ENCODE measurements at regions not wholly inside any gene's neighbourhood (a gene's known extent, or its start where the extent isn't known, plus 50 kb on each side); places are given as distances from the start of the nearest gene placed in this dataset.
A peak's percentile ranks its signal among the peaks of the same experiment; 100 is the strongest.

GRCh38 chr20:22465622-22466446 lies 118.5 kb downstream of the FOXA2 start:
- peak in 1 of 2 experiments; percentile 54 for DNase-seq
- no peaks in the 10 kb centered on the region for H3K79me2 ChIP-seq (ENCODE audit: low read depth)
- H3K27ac ChIP-seq: no peak overlapping the region
- H3K4me1 ChIP-seq (replicated peaks; ENCODE audit: insufficient read depth): peaks cover 52% of the 10 kb centered on the region
- intact Hi-C loops (cut with micrococcal nuclease; ENCODE audit: unreplicated experiment): no loop called here
- no peaks in the 10 kb centered on the region for H3K36me3 ChIP-seq (ENCODE audit: low read depth)
- no peak overlapping the region for H3K4me3 ChIP-seq
- TF ChIP-seq, protein P1, sequence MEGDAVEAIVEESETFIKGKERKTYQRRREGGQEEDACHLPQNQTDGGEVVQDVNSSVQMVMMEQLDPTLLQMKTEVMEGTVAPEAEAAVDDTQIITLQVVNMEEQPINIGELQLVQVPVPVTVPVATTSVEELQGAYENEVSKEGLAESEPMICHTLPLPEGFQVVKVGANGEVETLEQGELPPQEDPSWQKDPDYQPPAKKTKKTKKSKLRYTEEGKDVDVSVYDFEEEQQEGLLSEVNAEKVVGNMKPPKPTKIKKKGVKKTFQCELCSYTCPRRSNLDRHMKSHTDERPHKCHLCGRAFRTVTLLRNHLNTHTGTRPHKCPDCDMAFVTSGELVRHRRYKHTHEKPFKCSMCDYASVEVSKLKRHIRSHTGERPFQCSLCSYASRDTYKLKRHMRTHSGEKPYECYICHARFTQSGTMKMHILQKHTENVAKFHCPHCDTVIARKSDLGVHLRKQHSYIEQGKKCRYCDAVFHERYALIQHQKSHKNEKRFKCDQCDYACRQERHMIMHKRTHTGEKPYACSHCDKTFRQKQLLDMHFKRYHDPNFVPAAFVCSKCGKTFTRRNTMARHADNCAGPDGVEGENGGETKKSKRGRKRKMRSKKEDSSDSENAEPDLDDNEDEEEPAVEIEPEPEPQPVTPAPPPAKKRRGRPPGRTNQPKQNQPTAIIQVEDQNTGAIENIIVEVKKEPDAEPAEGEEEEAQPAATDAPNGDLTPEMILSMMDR (conservative IDR thresholded peaks at IDR 0.05): no peak
- TF ChIP-seq EZH2 (IDR thresholded peaks at IDR 0.05; ENCODE audit: low read depth): no peak
- H4K20me1 ChIP-seq (ENCODE audit: insufficient read depth): no peaks in the 10 kb centered on the region
- peaks cover 5% of the 10 kb centered on the region; the same call in 1 of the 2 replicates for H3K9me3 ChIP-seq (ENCODE audit: insufficient read depth, low read depth)
- ChIA-PET CTCF (no interaction called here), POLR2A (ENCODE audit: unreplicated experiment) (no interaction called here)
- H2AFZ ChIP-seq: no peak overlapping the region
- no peaks in the 10 kb centered on the region for H3K9me2 ChIP-seq (ENCODE audit: insufficient read depth)
- H3K27me3 ChIP-seq (ENCODE audit: insufficient read depth, low read depth): no peaks in the 10 kb centered on the region
- peak overlapping the region; percentile 18; the same call in 1 of the 2 replicates for H3K4me2 ChIP-seq
- H3F3A ChIP-seq (ENCODE audit: insufficient read depth, low read depth): peaks cover 20% of the 10 kb centered on the region
- no TSS peak for BruUV-seq (replicated peaks)

- Histone ChIP-seq H3K36me3 (ENCODE audit: low read depth) (no peaks in the 10 kb centered on the region), H3K27me3 (ENCODE audit: insufficient read depth, low read depth) (no peaks in the 10 kb centered on the region), H4K20me1 (ENCODE audit: insufficient read depth) (no peaks in the 10 kb centered on the region), H3K27ac (no peak overlapping the region), H3K79me2 (ENCODE audit: low read depth) (no peaks in the 10 kb centered on the region), H3K4me3 (no peak overlapping the region), H3K4me2 (peak overlapping the region; percentile 64), H3F3A (ENCODE audit: insufficient read depth, low read depth) (peaks cover 16% of the 10 kb centered on the region), H3K4me1 (replicated peaks; ENCODE audit: insufficient read depth) (peaks cover 59% of the 10 kb centered on the region), H3K9me2 (ENCODE audit: insufficient read depth) (no peaks in the 10 kb centered on the region), H2AFZ (no peak overlapping the region), H3K9me3 (ENCODE audit: insufficient read depth, low read depth) (peaks cover 5% of the 10 kb centered on the region; the same call in 1 of the 2 replicates)
- ChIA-PET POLR2A (ENCODE audit: unreplicated experiment) (no interaction called here), CTCF (no interaction called here)
- BruUV-seq (replicated peaks): no TSS peak
- DNase-seq: no peak
- intact Hi-C loops (cut with micrococcal nuclease; ENCODE audit: unreplicated experiment): no loop called here
- no peak for TF ChIP-seq EZH2 (IDR thresholded peaks at IDR 0.05; ENCODE audit: low read depth)
- TF ChIP-seq, protein P1 (conservative IDR thresholded peaks at IDR 0.05): no peak
Measured at GRCh38 chr20:22464312-22465003, 119.9 kb downstream of the FOXA2 start.

DNA sequence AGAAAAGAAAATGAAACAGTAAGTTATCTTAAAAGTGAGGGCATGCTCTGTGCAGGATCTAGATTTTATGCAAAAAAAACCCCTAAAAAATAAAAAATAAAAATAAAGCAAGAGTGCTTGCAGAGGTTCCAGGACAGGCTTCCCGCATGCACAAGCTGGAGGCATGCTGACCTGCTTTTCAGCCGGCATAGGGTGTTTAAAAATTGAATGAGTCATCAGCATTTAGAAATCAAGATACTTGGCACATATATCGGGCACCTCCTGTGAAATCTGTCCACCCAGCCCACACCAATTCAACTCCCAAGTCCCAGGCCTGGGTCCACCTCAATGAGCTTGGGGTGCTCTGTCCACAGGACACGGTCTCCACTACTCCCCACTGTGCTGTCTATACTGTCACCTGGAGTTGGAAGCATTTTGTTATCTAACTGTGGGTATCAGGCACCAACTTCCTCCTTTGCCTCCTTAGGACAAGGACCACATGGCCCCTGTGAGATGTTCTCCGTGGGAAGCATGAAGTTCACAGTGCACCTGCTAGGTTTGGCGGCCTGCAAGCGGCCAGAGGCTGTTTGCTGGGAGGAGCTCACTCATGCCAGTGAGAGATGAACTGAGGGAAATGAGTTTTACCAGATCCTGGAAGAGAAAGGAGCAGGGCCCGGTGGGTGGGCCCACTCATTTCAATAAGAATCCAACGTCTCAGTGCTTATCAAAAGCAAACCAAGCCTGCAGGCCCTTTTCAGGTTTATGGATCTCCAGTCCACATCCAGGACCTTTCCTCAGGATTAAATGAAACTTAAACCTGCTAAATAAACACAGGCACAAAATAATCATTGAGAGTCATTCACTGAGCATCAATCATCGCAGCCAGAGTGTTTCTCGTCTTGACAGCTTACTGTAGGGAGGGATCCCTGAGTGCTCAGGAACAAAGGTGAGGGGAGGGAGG lies 121.1 kb downstream of the FOXA2 start:
- H3K9me2 ChIP-seq (ENCODE audit: insufficient read depth): no peaks in the 10 kb centered on the region
- H3K27me3 ChIP-seq (ENCODE audit: insufficient read depth, low read depth): no peaks in the 10 kb centered on the region
- peak overlapping the region; percentile 69 for H3K27ac ChIP-seq
- H3K79me2 ChIP-seq (ENCODE audit: low read depth): no peaks in the 10 kb centered on the region
- H3K36me3 ChIP-seq (ENCODE audit: low read depth): no peaks in the 10 kb centered on the region
- peaks cover 59% of the 10 kb centered on the region for H3K4me1 ChIP-seq (replicated peaks; ENCODE audit: insufficient read depth)
- H4K20me1 ChIP-seq (ENCODE audit: insufficient read depth): no peaks in the 10 kb centered on the region
- ChIA-PET POLR2A (ENCODE audit: unreplicated experiment) (no interaction called here), CTCF (interaction anchor here (0.6 kb wide), 1 partner anchor 113 kb away, joined by 4 read pairs; no protein-coding TSS in a partner anchor)
- H3F3A ChIP-seq (ENCODE audit: insufficient read depth, low read depth): peaks cover 16% of the 10 kb centered on the region
- peak overlapping the region; percentile 64 for H3K4me2 ChIP-seq
- H3K4me3 ChIP-seq: peak overlapping the region; percentile 10; the same call in 1 of the 2 replicates
- BruUV-seq (replicated peaks): no TSS peak
- DNase-seq: peak; percentile 18 to 70
- TF ChIP-seq EZH2 (IDR thresholded peaks at IDR 0.05; ENCODE audit: low read depth): no peak
- TF ChIP-seq, protein P1 (conservative IDR thresholded peaks at IDR 0.05): no peak
- peak overlapping the region; percentile 30; the same call in 1 of the 2 replicates for H2AFZ ChIP-seq
- intact Hi-C loops (cut with micrococcal nuclease; ENCODE audit: unreplicated experiment): no loop called here
- H3K9me3 ChIP-seq (ENCODE audit: insufficient read depth, low read depth): peaks cover 5% of the 10 kb centered on the region; the same call in 1 of the 2 replicates
